Endometrial microvascular endothelial cells (primary cell): ENCODE measurements at regions not wholly inside any gene's neighbourhood (a gene's known extent, or its start where the extent isn't known, plus 50 kb on each side); places are given as distances from the start of the nearest gene placed in this dataset.
"Not testable (repeated sequence)": the region's sequence is repeated elsewhere in the genome, so short reads cannot be mapped to it uniquely, and the experiment has no call there.

Experiments
- in situ Hi-C: cut with HindIII; loops from 2 replicates; pipeline ENCODE4 v1.10.0; 2017; ENCODE audit warnings: low sequenced_read_pairs, low pct_unique_long_range_greater_than_20kb; ENCODE audit errors: inconsistent ontology term

DNA sequence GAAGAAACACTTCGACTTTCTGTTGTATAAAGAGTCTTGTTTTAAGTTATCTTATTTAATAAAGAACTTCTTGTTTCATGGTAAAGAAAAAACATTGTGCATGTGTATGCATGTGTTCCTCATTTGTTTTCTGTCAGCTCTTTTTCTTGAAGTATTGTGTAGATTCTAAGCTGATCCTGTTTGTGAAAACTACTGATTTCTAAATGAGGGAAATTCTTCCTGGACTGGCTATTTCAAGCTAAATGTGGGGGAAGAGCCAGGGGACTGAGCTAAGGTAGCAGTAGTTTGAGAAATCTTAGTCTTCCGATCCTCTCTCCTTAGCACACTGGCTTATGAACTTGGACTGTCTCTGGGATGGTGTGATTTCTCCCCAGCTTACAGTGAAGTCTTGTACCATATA lies 56.4 kb upstream of the RBMS1 start:
- in situ Hi-C loops, result no loop called here

DNA sequence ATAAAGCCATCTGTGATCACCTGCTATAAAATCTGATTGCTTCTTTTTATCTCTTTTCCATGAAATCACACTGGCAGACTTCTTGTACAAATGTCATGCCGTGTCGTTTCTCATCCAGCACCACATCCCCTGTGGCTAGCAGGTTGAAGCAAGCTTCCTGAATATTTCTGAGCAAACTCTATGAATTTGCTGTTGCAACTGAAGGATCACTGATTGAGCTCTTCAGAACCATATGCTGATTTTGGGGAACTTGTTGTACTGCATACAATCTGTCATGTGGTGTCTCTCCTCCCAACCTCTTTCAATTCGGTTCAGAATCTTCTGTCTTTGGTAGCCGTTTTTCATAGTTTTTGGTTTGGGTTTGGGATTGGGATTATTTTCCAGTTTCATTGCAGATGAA lies 57.7 kb upstream of the RBMS1 start:
- in situ Hi-C loops, result no loop called here

- in situ Hi-C loops, result no loop called here
These were observed 61.9 kb upstream of the RBMS1 start for GRCh38 chr2:160555420-160556071.

- in situ Hi-C loops, result no loop called here
These were observed 64.3 kb upstream of the RBMS1 start for GRCh38 chr2:160557903-160558302.

GRCh38 chr2:160558531-160558930 lies 64.9 kb upstream of the RBMS1 start:
- in situ Hi-C loops, result no loop called here

DNA sequence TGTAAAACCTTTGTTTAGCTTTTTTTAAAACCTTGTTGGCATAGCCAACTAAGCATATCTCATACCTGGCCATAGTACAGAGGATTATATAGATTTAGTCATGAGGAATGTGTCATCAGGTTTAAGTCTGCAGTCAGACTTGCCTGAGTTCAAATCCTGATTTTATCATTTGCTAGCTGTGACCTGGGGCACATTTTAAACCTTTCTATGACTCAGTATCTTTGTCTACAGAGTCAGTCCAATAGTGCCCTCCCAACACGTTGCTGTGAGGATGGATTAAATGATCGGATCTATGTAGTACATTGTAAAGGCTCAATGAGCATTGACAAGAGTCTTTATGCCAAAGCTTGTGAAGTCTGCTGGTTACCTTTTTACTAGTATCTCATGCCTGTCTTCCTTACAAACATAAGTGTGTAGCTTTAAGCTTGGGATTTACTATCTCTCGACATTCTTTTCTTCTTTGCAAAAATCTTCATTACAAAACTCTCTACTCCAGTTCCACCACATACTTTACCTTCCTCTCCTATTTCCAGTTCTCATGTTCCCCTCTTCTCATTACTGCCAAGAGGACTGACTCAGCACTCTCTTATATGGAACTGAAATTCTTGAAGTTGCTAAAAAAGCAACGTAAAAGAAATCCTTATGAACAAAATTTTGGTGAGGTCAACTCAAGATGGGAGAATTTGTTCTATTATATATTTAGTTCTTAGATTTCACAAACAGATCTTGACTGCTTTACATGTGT lies 68.1 kb upstream of the RBMS1 start:
- in situ Hi-C loops, result no loop called here

DNA sequence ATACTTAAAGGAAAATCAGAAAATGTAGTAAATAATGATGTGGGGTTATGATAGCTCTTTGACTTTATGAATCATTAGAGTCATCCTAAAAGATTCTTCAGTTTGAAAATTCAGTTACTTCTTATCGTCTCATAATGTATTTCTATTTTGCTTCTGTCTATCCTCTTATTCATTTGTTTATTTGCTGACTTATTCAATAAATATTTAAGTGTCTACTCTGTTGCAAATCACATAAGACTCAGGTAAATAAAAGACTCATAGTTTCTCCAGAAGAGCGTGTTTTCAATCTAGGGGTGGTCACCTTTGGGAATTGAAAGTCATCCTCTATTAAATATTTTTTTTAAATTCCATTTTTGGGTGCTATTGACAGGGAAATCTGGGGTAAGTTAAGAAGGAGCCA lies 69.1 kb upstream of the RBMS1 start:
- in situ Hi-C loops, result no loop called here

DNA sequence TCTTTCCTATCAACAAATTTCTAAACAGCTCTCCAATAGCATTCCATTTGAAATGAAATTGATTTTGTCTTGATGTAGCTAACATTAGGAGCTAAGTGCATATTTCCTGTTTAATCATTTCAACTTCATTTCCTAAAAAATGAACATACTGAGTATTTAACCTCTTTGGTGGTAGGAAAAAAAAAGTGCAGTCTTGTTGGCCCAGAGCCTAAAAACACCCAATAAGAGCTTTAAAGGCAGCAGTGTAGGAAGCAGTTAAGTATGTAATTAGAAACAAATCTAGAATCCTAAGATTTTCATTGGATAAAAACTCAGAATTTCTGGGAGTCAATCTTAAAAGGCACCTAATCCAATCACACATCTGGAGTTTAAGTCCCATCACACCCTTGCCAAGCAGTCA lies 71.0 kb upstream of the RBMS1 start:
- in situ Hi-C loops, result no loop called here

- in situ Hi-C loops, result no loop called here
These were observed 71.7 kb upstream of the RBMS1 start for GRCh38 chr2:160565099-160565845.

- in situ Hi-C loops, result no loop called here
These were observed 73.1 kb upstream of the RBMS1 start for GRCh38 chr2:160566717-160567116.

GRCh38 chr2:160568856-160569255 lies 75.2 kb upstream of the RBMS1 start:
- in situ Hi-C loops, result no loop called here

DNA sequence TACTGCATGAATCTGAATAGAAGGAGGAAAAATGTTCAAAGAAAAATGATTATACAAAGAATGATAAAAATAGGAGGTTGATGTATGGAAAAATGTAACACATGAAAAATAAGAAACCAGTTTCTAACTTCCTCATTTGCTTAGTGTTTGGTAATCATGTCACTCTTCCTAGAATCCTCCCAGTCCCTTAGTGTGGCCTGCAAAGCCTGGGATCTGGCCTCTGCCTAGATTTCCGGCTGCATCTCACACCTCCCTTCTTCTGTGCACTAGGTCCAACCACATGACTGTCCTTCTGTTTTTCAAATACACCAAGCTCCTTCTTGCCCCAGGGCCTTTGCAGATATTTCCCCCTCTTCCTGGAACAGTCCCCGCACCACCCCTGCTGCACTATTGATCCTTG lies 76.8 kb upstream of the RBMS1 start:
- in situ Hi-C loops, result no loop called here

DNA sequence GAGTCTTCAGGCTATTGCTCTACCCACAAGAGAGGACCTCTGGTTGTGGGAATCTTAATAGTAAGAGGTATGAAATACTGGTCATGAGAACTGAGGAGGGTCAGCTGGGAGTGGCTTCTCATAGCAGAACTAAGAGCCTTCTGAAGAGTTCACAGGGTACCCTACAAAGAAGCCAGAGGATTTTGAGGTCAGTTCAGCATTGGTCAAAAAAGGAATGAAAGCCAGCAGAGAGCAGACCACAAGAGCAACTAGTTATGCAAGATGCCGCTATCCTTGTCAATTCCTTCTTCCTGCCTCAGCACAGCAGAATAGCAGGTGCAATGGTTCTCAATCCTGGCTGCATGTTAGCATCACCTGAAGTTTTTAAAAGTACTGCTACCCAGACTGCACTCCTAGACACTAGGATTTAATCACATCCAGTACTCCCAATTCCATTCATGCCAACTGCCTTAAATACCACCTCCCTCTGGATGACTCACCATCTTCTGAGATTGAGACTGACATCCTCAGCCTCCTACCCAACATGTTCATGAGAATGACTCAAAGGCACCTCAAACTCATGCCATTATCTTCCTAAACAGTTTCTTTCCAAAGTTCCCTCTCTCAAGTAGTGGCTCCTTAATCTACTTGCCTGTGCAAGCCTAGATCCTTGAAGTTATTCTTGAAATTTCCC lies 81.0 kb upstream of the RBMS1 start:
- in situ Hi-C loops, result no loop called here

GRCh38 chr2:160575368-160575767 lies 81.8 kb upstream of the RBMS1 start:
- in situ Hi-C loops, result no loop called here

DNA sequence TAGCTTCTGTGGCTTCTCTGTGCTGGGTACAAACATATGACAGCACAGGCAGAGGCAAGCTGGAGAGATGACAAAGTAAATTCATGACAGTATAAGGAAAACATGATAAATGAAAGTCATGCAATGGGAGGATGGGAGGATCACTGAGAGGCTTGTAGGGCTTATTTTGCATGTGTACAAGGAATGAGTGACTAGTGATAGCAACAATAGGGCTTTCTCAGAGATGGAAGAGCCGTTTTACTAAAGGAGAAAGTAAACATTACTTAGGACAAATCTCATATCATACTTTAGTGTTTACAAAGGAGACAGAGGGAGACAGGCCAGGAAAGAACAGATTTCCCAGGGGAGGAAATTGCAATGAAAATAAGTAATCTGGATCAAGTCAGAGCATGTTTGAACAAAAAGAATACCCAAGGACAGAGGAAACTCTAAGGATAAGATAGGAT lies 82.5 kb upstream of the RBMS1 start:
- in situ Hi-C loops, result no loop called here

GRCh38 chr2:160577081-160577480 lies 83.5 kb upstream of the RBMS1 start:
- in situ Hi-C loops, result not testable (repeated sequence)

DNA sequence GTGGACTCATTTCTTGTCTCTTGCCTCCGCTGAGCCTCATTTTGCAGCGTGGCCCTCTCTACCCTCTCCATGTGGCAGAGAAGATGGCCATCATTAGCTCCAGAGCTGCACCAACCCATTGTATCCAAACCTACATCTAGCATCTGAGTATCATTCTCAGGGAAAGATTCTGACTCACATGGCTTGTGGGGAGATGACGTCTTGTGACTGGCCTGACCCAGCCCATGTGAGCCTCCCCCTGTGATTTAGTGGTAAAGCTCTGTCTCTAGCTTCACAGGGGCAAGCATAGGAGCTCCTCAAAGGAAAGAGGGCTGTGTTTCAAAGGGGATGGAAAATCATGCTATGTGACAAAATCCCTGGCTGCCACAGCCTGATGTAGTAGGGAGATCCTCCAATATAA lies 87.4 kb upstream of the RBMS1 start:
- in situ Hi-C loops, result no loop called here

DNA sequence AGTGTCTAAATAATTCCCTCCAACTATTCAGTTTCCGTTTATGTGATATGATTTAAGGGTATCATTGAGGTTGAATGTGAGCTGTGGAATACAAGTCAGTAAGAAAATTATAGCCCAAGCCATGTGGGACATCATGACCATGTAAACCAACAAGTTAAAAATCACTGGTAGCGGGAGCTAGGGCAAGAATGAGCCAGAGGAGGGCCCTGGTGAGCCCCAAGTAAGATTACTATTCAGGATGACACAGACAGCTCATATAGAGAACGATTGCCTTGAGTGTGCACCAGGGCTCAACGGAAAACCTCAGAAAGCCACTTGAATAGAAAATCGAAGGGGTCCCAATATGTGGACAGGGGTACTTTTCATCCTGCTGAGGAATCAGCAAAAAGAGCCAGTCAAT lies 87.8 kb upstream of the RBMS1 start:
- in situ Hi-C loops, result no loop called here

DNA sequence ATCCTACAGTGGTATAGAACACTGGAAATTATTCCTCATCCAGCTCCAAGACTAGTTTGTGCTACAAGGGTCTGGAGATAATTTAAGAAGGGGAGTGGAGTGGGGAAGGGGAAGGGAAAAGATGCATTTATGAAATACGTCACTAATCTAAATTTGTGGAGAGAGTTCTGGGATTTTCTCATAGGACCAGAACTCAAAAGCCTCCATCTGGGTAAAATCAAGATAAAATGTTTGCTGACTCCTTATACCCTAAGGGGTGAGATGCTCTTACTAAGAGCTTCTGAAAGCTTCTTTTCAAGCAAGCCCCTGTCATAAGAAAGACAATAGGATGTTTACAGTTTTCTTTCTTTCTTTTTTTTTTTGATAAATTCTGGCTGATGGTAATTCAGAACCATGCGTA lies 88.5 kb upstream of the RBMS1 start:
- in situ Hi-C loops, result no loop called here
